HK-2 (cell line): ENCODE measurements at regions not wholly inside any gene's neighbourhood (a gene's known extent, or its start where the extent isn't known, plus 50 kb on each side); places are given as distances from the start of the nearest gene placed in this dataset.

ENCODE experiments used
- DNase-seq: peaks from one replicate; pipeline ENCODE4 v3.0.0-alpha.2; 2018; ENCODE audit not compliant: unreplicated experiment

GRCh38 chr13:79825959-79826358 is 345.0 kb downstream of the NDFIP2 start:
- no peak for DNase-seq

- no peak for DNase-seq
These were observed 334.1 kb downstream of the NDFIP2 start for GRCh38 chr13:79815041-79815440.

GRCh38 chr13:79812070-79812850 is 331.3 kb downstream of the NDFIP2 start:
- DNase-seq: no peak

GRCh38 chr13:79811170-79811569 is 330.2 kb downstream of the NDFIP2 start:
- no peak for DNase-seq

- no peak for DNase-seq
These were observed 329.7 kb downstream of the NDFIP2 start for GRCh38 chr13:79810669-79811068.

- no peak for DNase-seq
These were observed 329.1 kb downstream of the NDFIP2 start for GRCh38 chr13:79810018-79810417.

- DNase-seq: no peak
These were observed 327.5 kb downstream of the NDFIP2 start for GRCh38 chr13:79808475-79808874.

GRCh38 chr13:79807554-79807953 is 326.6 kb downstream of the NDFIP2 start:
- DNase-seq: no peak

- no peak for DNase-seq
These were observed 325.9 kb downstream of the NDFIP2 start for GRCh38 chr13:79806821-79807220.

GRCh38 chr13:79805317-79805716 is 324.4 kb downstream of the NDFIP2 start:
- no peak for DNase-seq

- DNase-seq: no peak
These were observed 323.0 kb downstream of the NDFIP2 start for GRCh38 chr13:79803989-79804388.

GRCh38 chr13:79803296-79803695 is 322.3 kb downstream of the NDFIP2 start:
- no peak for DNase-seq

- no peak for DNase-seq
These were observed 321.6 kb downstream of the NDFIP2 start for GRCh38 chr13:79802389-79803085.

- no peak for DNase-seq
These were observed 318.3 kb downstream of the NDFIP2 start for GRCh38 chr13:79799059-79799867.

- DNase-seq: no peak
These were observed 315.2 kb downstream of the NDFIP2 start for GRCh38 chr13:79796136-79796535.

- DNase-seq: no peak
These were observed 314.0 kb downstream of the NDFIP2 start for GRCh38 chr13:79794931-79795330.

GRCh38 chr13:79792716-79793115 is 311.8 kb downstream of the NDFIP2 start:
- DNase-seq: no peak

- no peak for DNase-seq
These were observed 310.6 kb downstream of the NDFIP2 start for GRCh38 chr13:79791471-79792042.

- DNase-seq: no peak
These were observed 305.2 kb downstream of the NDFIP2 start for GRCh38 chr13:79786176-79786575.

GRCh38 chr13:79782541-79783205 is 301.7 kb downstream of the NDFIP2 start:
- peak; percentile 35 for DNase-seq

GRCh38 chr13:79781829-79782540 is 301.0 kb downstream of the NDFIP2 start:
- no peak for DNase-seq
